PC-3 (cell line): ENCODE measurements at regions not wholly inside any gene's neighbourhood (a gene's known extent, or its start where the extent isn't known, plus 50 kb on each side); places are given as distances from the start of the nearest gene placed in this dataset.

Experiments used
- CTCF ChIP-seq: fragments of 300-600 bp; sonication (generic); conservative IDR thresholded peaks from 2 replicates; pipeline ENCODE4 v1.5.1; 2017; ENCODE audit warnings: antibody characterized with exemption, low read depth, mild to moderate bottlenecking, low read length
- EZH2 ChIP-seq: fragments of 300-600 bp; sonication (generic); IDR thresholded peaks from one replicate; pipeline ENCODE4 v1.6.1; 2017; ENCODE audit warnings: antibody characterized with exemption, mild to moderate bottlenecking, low read length; ENCODE audit not compliant: unreplicated experiment
- EZH2phosphoT487 ChIP-seq: fragments of 300-600 bp; sonication (generic); IDR thresholded peaks from 2 replicates; pipeline ENCODE4 v1.6.1; 2018; ENCODE audit warnings: mild to moderate bottlenecking, antibody characterized with exemption, low read length, borderline replicate concordance

GRCh38 chr10:121380211-121380610 lies 218.0 kb downstream of the FGFR2 start:
- no peak for TF ChIP-seq EZH2
- TF ChIP-seq CTCF: no peak
- TF ChIP-seq EZH2phosphoT487: no peak
